Peyer's patch (tissue), 4 donors: ENCODE measurements at regions not wholly inside any gene's neighbourhood (a gene's known extent, or its start where the extent isn't known, plus 50 kb on each side); places are given as distances from the start of the nearest gene placed in this dataset.

ENCODE experiments used
- DNase-seq, 3 donors: peaks; one replicate each; pipeline ENCODE4 v3.0.0-alpha.2; 2017 to 2019
- H3K27ac ChIP-seq, 4 donors: fragments of 200-600 bp; sonication (generic); one replicate each; pipeline ENCODE4 v1.5.1; 2016 to 2019
- H3K27me3 ChIP-seq, 2 donors: fragments of 200-600 bp; sonication (generic); one replicate each; pipeline ENCODE4 v1.5.1; 2019
- H3K36me3 ChIP-seq, 3 donors: fragments of 200-600 bp; sonication (generic); one replicate each; pipeline ENCODE4 v1.5.1; 2016 to 2019
- H3K4me1 ChIP-seq, 4 donors: fragments of 200-600 bp; sonication (generic); one replicate each; pipeline ENCODE4 v1.5.1; 2016 to 2019
- H3K4me3 ChIP-seq, 4 donors: fragments of 200-600 bp; sonication (generic); 1 replicate in 3 of 4; 2 replicates in 1 of 4; pipeline ENCODE4 v1.5.1; 2016 to 2019; ENCODE audit warnings: mild to moderate bottlenecking in 1 of 4
- H3K9me3 ChIP-seq, 4 donors: fragments of 200-600 bp; sonication (generic); one replicate each; pipeline ENCODE4 v1.5.1; 2016 to 2019; ENCODE audit warnings: mild to moderate bottlenecking in 1 of 4
- POLR2A ChIP-seq, 2 donors: fragments of 450-650 bp; IDR thresholded peaks; one replicate each; pipeline ENCODE4 v1.5.1; 2017; ENCODE audit warnings: antibody characterized with exemption in 2 of 2, mild to moderate bottlenecking in 2 of 2, moderate library complexity in 2 of 2
- TF ChIP-seq, protein P1 (sequence below), 6 experiments: fragments of 450-650 bp in 4 of 6; fragments of 200-600 bp in 2 of 6; sonication (generic) in 1 of 6; IDR thresholded peaks; one replicate each; pipeline ENCODE4 v1.5.1; 2017 to 2019; ENCODE audit warnings: antibody characterized with exemption in 6 of 6, mild to moderate bottlenecking in 3 of 6, moderate library complexity in 1 of 6

DNA sequence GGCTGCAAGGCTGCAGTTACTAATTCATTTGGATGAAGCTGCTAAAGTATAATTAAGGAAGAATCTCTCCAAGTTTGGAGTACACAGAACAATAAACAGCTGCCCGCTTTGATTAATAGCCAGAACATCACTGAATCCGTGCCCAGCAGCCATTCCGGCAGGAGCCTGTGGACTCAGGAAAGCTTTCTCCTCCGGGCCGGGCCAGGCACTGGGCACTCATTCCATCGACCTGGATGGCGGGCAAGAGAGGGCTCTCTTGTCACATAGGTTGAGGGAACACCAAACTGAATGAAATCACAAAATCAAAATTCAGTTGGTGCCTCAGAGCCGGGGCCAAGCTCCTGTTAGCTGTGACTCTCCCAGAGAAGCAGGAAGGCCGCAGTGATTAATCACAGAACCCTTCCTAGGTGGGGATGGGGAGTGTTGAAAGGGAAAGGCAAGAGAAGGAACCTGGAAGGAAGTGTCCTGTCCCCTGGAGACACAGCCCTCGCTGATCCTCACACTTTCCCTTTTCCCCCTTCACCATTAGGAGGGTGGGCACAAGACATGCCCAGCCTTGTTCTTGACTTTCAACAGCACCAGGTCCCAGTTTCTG is 306.7 kb downstream of the NPHP4 start:
- no peaks in the 10 kb centered on the region for H3K36me3 ChIP-seq
- no peaks in the 10 kb centered on the region for H3K4me1 ChIP-seq
- TF ChIP-seq, protein P1, sequence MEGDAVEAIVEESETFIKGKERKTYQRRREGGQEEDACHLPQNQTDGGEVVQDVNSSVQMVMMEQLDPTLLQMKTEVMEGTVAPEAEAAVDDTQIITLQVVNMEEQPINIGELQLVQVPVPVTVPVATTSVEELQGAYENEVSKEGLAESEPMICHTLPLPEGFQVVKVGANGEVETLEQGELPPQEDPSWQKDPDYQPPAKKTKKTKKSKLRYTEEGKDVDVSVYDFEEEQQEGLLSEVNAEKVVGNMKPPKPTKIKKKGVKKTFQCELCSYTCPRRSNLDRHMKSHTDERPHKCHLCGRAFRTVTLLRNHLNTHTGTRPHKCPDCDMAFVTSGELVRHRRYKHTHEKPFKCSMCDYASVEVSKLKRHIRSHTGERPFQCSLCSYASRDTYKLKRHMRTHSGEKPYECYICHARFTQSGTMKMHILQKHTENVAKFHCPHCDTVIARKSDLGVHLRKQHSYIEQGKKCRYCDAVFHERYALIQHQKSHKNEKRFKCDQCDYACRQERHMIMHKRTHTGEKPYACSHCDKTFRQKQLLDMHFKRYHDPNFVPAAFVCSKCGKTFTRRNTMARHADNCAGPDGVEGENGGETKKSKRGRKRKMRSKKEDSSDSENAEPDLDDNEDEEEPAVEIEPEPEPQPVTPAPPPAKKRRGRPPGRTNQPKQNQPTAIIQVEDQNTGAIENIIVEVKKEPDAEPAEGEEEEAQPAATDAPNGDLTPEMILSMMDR (IDR thresholded peaks at IDR 0.05), result no peak
- TF ChIP-seq POLR2A (IDR thresholded peaks at IDR 0.05), result no peak
- H3K9me3 ChIP-seq, result no peaks in the 10 kb centered on the region
- no peak overlapping the region for H3K27ac ChIP-seq
- DNase-seq, result no peak
- H3K4me3 ChIP-seq, result no peak overlapping the region
- H3K27me3 ChIP-seq, result no peaks in the 10 kb centered on the region

GRCh38 chr1:5684791-5685190 is 307.4 kb downstream of the NPHP4 start:
- no peak overlapping the region for H3K27ac ChIP-seq
- TF ChIP-seq POLR2A (IDR thresholded peaks at IDR 0.05), result no peak
- TF ChIP-seq, protein P1 (IDR thresholded peaks at IDR 0.05), result no peak
- no peaks in the 10 kb centered on the region for H3K36me3 ChIP-seq

DNA sequence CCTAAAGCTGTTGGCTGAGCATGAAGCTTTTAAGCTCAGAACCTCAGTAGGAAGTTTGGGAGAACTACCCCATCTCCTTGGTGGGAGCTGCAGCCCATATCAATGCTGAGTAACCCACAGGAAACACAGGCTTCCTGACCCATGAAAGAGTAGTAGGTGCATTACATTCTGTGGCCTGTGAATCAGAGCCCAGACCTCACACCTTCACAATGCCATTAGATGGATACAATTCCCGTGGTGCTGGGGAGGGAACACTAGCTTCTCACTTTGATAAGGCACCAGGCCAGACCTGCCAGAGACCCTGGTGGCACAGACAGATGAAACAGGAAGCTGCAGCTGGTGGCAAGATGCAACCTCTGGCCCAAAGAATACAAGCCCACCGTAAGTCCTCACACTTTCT is 308.8 kb downstream of the NPHP4 start:
- no peak for TF ChIP-seq POLR2A (IDR thresholded peaks at IDR 0.05)
- TF ChIP-seq, protein P1 (IDR thresholded peaks at IDR 0.05), result no peak
- Histone ChIP-seq H3K27ac (no peak overlapping the region), H3K27me3 (no peaks in the 10 kb centered on the region), H3K9me3 (no peaks in the 10 kb centered on the region), H3K36me3 (no peaks in the 10 kb centered on the region), H3K4me3 (no peak overlapping the region), H3K4me1 (no peaks in the 10 kb centered on the region)
- DNase-seq, result no peak

More at GRCh38 chr1:5684791-5685190, 307.4 kb downstream of the NPHP4 start:
- no peaks in the 10 kb centered on the region for H3K4me1 ChIP-seq
- H3K27me3 ChIP-seq, result no peaks in the 10 kb centered on the region
- H3K9me3 ChIP-seq, result no peaks in the 10 kb centered on the region
- no peak for DNase-seq
- no peak overlapping the region for H3K4me3 ChIP-seq

- TF ChIP-seq, protein P1 (IDR thresholded peaks at IDR 0.05), result no peak
- TF ChIP-seq POLR2A (IDR thresholded peaks at IDR 0.05), result no peak
- Histone ChIP-seq H3K27ac (no peak overlapping the region), H3K4me1 (no peaks in the 10 kb centered on the region), H3K9me3 (no peaks in the 10 kb centered on the region), H3K4me3 (no peak overlapping the region), H3K27me3 (no peaks in the 10 kb centered on the region), H3K36me3 (no peaks in the 10 kb centered on the region)
- DNase-seq, result no peak
Observed at GRCh38 chr1:5682626-5683225, 309.5 kb downstream of the NPHP4 start.

DNA sequence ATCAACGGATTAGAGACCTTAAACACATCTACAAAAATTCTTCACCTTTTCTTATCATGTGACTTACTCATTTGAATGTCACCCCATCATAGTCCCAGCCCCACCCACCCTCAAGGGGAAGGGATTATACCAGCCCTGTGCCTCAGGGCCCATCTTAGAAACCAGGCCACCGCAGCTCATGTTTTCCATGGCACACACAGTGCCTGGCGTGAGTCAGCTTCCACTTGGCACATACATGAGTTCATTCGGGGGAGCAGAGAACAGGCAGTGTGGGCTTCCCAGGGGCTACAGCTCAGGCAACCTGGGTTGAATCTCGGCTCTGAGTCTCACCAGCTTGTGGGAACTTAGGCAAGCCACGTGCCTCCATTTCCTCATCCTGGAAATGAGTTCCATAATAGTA is 310.6 kb downstream of the NPHP4 start:
- H3K27me3 ChIP-seq, result no peaks in the 10 kb centered on the region
- no peak for TF ChIP-seq POLR2A (IDR thresholded peaks at IDR 0.05)
- TF ChIP-seq, protein P1 (IDR thresholded peaks at IDR 0.05), result no peak
- H3K36me3 ChIP-seq, result no peaks in the 10 kb centered on the region
- DNase-seq, result no peak
- H3K9me3 ChIP-seq, result no peaks in the 10 kb centered on the region
- no peak overlapping the region for H3K4me3 ChIP-seq
- H3K4me1 ChIP-seq, result no peaks in the 10 kb centered on the region
- H3K27ac ChIP-seq, result no peak overlapping the region
